HG03039 (cell line): ENCODE measurements at regions not wholly inside any gene's neighbourhood (a gene's known extent, or its start where the extent isn't known, plus 50 kb on each side); places are given as distances from the start of the nearest gene placed in this dataset.

ENCODE experiments used
- ATAC-seq: cut with Tn5 transposase; IDR thresholded peaks from one replicate; pipeline ENCODE4 v1.9.1; 2021; ENCODE audit warnings: mild to moderate bottlenecking, moderate library complexity; ENCODE audit not compliant: unreplicated experiment

- no peak for ATAC-seq
Observed at GRCh38 chr2:163291790-163292189, 444.0 kb downstream of the FIGN start.

- no peak for ATAC-seq
Observed at GRCh38 chr2:163281717-163282116, 443.1 kb upstream of the KCNH7 start.

GRCh38 chr2:163269374-163270021, 430.9 kb upstream of the KCNH7 start:
- ATAC-seq, result no peak

- ATAC-seq, result no peak
Observed at GRCh38 chr2:163266772-163267171, 428.2 kb upstream of the KCNH7 start.

- no peak for ATAC-seq
Observed at GRCh38 chr2:163265562-163265961, 427.0 kb upstream of the KCNH7 start.

- ATAC-seq, result no peak
Observed at GRCh38 chr2:163264341-163264740, 425.8 kb upstream of the KCNH7 start.

- ATAC-seq, result no peak
Observed at GRCh38 chr2:163259489-163259888, 420.9 kb upstream of the KCNH7 start.

GRCh38 chr2:163255086-163255485, 416.5 kb upstream of the KCNH7 start:
- ATAC-seq, result no peak

GRCh38 chr2:163253621-163254285, 415.2 kb upstream of the KCNH7 start:
- no peak for ATAC-seq

- ATAC-seq, result no peak
Observed at GRCh38 chr2:163252199-163252598, 413.6 kb upstream of the KCNH7 start.

- no peak for ATAC-seq
Observed at GRCh38 chr2:163248376-163249253, 410.0 kb upstream of the KCNH7 start.

GRCh38 chr2:163247847-163248220, 409.3 kb upstream of the KCNH7 start:
- no peak for ATAC-seq

GRCh38 chr2:163247156-163247846, 408.7 kb upstream of the KCNH7 start:
- no peak for ATAC-seq

GRCh38 chr2:163246135-163246534, 407.6 kb upstream of the KCNH7 start:
- ATAC-seq, result no peak

- ATAC-seq, result no peak
Observed at GRCh38 chr2:163236553-163236952, 398.0 kb upstream of the KCNH7 start.

- ATAC-seq, result no peak
Observed at GRCh38 chr2:163231666-163232065, 393.1 kb upstream of the KCNH7 start.

GRCh38 chr2:163213661-163214081, 375.1 kb upstream of the KCNH7 start:
- ATAC-seq, result no peak

- ATAC-seq, result no peak
Observed at GRCh38 chr2:163210430-163210918, 371.9 kb upstream of the KCNH7 start.

- ATAC-seq, result no peak
Observed at GRCh38 chr2:163207693-163208370, 369.3 kb upstream of the KCNH7 start.

GRCh38 chr2:163205589-163206254, 367.2 kb upstream of the KCNH7 start:
- no peak for ATAC-seq
